GM21528 (cell line): ENCODE measurements at regions not wholly inside any gene's neighbourhood (a gene's known extent, or its start where the extent isn't known, plus 50 kb on each side); places are given as distances from the start of the nearest gene placed in this dataset.

Experiments used
- ATAC-seq: cut with Tn5 transposase; IDR thresholded peaks from one replicate; pipeline ENCODE4 v1.9.1; 2021; ENCODE audit warnings: mild to moderate bottlenecking, moderate library complexity; ENCODE audit not compliant: unreplicated experiment, low FRiP score

GRCh38 chr14:53529519-53529918 is 376.4 kb upstream of the DDHD1 start:
- ATAC-seq: no peak

- ATAC-seq: no peak
Observed at GRCh38 chr14:53528185-53528671, 375.1 kb upstream of the DDHD1 start.

- ATAC-seq: no peak
Observed at GRCh38 chr14:53526200-53526599, 373.1 kb upstream of the DDHD1 start.

- ATAC-seq: no peak
Observed at GRCh38 chr14:53525608-53526007, 372.5 kb upstream of the DDHD1 start.

GRCh38 chr14:53524391-53524790 is 371.3 kb upstream of the DDHD1 start:
- no peak for ATAC-seq

- ATAC-seq: no peak
Observed at GRCh38 chr14:53523226-53523625, 370.1 kb upstream of the DDHD1 start.

DNA sequence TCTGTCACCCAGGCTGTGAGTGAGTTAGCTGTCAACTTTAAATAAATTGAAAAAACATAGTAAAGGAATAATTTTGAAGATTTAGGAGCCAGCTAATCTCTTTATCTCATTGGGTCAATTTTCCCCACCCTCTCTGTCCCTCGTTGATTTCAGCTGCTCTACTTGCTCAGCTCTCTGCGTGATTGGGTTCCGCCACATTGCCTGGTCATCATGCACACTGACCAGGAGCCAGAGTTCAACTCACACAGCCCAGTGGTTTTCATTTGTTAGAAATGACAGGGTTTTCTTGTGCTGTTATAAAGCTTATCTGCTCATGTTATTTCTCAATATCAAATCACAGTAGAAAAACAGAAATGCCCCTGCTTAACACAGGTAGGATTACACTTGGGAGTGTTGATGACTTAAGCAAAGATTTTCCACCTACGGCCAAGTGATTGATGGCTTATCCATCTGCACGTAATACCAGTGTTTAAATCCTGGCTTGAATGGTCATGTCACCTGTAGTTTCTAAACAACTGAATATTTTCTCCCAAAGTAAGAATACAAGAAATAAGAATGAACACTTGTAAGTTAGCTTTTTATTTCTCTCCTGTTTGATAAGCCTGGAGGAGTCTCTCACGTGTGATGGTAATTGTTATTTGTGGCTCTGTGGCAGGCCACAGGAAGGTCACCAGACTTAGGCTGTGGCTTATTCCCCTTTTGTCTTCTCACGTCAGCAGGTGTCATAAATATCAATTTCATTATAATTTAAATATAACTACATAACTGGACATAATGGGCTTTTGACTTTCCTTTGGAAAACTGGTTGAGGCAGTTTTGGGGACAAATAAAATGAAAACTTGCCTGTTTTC is 367.2 kb upstream of the DDHD1 start:
- no peak for ATAC-seq

GRCh38 chr14:53519137-53519536 is 366.0 kb upstream of the DDHD1 start:
- ATAC-seq: no peak

- ATAC-seq: no peak
Observed at GRCh38 chr14:53517270-53517960, 364.3 kb upstream of the DDHD1 start.

GRCh38 chr14:53516261-53516774 is 363.2 kb upstream of the DDHD1 start:
- ATAC-seq: no peak

GRCh38 chr14:53515276-53515675 is 362.2 kb upstream of the DDHD1 start:
- no peak for ATAC-seq

DNA sequence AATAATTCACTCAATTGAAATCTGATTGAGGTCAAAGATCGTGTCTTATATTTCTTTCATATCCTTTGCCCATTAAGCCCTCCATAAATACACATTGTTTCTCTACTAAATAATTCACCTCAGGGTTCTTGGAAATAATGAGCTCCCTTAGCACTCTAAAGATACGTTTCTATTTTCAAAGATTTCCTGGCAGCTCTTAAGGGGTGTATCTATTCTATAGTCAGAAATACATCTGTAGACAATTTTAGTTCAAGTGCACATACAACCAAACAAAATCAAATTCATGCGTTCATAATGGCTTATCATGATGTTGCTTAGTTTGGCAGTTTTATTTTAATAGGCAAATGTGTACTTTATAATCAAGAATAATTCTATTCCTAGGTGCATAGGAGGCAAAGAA is 361.1 kb upstream of the DDHD1 start:
- ATAC-seq: no peak

DNA sequence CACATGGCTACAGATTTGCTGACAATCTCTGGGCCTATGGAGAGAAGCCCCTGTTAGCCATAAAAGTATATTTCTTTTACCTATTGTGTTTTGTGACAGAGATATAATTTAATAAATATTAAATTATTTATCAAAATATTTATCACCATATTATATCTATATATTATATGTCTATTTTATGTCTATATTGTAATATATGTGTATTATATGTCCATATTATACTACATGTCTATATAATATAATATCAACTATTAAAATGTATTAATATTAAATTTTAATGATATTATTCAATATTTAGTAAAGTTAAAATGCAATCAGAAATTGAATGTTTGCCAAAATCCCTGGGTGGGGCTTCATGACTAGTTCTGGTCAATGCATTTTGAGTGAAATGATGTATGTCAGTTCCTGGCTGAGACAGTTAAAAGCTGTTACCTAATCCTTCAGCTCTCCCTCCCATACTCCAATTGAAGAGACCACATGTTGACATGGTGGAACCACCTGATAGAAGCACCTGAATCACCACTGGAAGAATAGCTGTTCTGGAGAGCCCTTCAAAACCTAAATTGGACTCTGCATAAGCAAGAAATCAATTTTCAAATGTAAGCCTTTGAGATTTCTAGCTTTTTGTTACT is 357.3 kb upstream of the DDHD1 start:
- no peak for ATAC-seq

- no peak for ATAC-seq
Observed at GRCh38 chr14:53509276-53510244, 356.4 kb upstream of the DDHD1 start.

GRCh38 chr14:53501361-53502211 is 348.5 kb upstream of the DDHD1 start:
- ATAC-seq: no peak

DNA sequence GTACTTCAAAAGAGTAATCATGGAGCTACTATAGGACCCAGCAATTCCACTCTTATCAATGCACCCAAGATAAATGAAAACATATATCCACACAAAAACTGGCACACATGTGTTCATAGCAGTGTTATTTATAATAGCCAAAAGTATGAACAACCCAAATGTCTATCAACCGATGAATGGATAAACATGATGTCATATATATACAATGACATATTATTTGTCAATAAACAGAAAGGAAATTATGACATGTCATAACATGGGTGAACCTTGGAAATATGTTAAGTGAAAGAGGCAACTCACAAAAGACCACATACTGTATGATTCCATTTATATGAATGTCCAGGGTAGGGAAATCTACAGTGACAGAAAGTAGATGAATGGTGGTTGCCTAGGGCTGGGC is 347.1 kb upstream of the DDHD1 start:
- ATAC-seq: no peak

GRCh38 chr14:53496668-53497067 is 343.5 kb upstream of the DDHD1 start:
- ATAC-seq: no peak

DNA sequence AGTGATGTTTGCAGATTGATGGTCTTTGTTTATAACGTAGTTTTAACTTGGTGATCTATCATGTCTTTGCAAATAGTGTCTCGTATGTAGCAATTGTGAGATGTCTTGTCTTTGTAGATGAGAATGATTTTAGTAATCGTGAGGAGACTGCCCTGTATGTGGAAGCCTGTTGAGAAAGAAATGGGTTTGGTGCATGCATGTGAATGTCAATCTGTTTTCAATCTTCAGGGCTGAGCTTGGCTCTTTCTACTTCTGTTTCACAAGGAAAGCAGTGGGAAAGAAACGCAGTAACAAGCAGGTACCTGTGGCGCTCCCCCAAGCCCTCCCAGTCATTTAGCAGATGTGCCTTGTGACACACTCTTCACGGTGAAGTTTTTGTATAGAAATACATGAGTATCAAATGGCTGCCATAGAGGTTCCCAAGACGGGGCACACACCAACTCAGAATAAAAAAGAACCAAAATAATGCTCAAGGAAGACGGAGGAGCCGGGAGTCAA is 342.8 kb upstream of the DDHD1 start:
- no peak for ATAC-seq

- ATAC-seq: no peak
Observed at GRCh38 chr14:53494587-53494986, 341.5 kb upstream of the DDHD1 start.
